ENCODE measurements at regions not wholly inside any gene's neighbourhood (a gene's known extent, or its start where the extent isn't known, plus 50 kb on each side); places are given as distances from the start of the nearest gene placed in this dataset.

DNA sequence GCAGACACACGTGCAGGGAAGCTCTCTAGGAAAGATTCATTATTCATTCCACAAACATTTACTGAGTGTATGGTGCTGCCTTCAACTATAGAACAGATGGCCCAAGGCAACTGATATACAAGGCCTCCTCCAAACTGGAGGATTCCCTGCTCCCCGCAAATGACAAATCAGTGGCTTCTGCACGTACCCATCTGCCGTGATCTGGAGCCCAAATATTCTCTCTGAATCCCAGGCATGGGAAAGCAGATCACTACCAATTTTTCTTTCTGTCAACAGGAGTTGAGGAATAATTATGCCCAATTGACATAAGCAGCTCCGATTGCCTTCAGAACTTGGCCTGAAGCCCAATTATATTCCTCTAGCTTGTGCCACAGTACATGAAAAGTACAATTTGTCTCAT is 174.2 kb upstream of the CCDC196 start:
- no peaks in the 10 kb centered on the region for H3F3A ChIP-seq (replicated peaks; ENCODE audit: low read depth)
- H3K4me1 ChIP-seq (ENCODE audit: insufficient read depth), result no peaks in the 10 kb centered on the region
- Mint-ChIP-seq H3K4me1 (peaks cover 3% of the 10 kb centered on the region; the same call in 2 of the 3 replicates), H3K4me3 (no peak overlapping the region), H3K36me3 (ENCODE audit: low read depth) (peaks cover 5% of the 10 kb centered on the region; the same call in 1 of the 3 replicates), H3K27ac (no peak overlapping the region), H3K27me3 (ENCODE audit: insufficient read depth, low read depth, poor library complexity) (peaks cover 8% of the 10 kb centered on the region), H3K9me3 (peaks cover 18% of the 10 kb centered on the region)
- no peak overlapping the region for H3K4me3 ChIP-seq
- H3K27me3 ChIP-seq (ENCODE audit: insufficient read depth), result no peaks in the 10 kb centered on the region
- H3K79me2 ChIP-seq (replicated peaks; ENCODE audit: insufficient read depth), result no peaks in the 10 kb centered on the region
- ATAC-seq (no peak), DNase-seq (ENCODE audit: low spot score) (no peak)
- no peak overlapping the region for H3K4me2 ChIP-seq
- TF ChIP-seq JUNB (IDR thresholded peaks at IDR 0.05; ENCODE audit: unreplicated experiment) (no peak), EZH2phosphoT487 (IDR thresholded peaks at IDR 0.05; ENCODE audit: unreplicated experiment) (no peak), NANOG (IDR thresholded peaks at IDR 0.05; ENCODE audit: borderline replicate concordance) (no peak), POLR2AphosphoS5 (IDR thresholded peaks at IDR 0.05; ENCODE audit: low read depth) (no peak)
- TF ChIP-seq, protein P1, sequence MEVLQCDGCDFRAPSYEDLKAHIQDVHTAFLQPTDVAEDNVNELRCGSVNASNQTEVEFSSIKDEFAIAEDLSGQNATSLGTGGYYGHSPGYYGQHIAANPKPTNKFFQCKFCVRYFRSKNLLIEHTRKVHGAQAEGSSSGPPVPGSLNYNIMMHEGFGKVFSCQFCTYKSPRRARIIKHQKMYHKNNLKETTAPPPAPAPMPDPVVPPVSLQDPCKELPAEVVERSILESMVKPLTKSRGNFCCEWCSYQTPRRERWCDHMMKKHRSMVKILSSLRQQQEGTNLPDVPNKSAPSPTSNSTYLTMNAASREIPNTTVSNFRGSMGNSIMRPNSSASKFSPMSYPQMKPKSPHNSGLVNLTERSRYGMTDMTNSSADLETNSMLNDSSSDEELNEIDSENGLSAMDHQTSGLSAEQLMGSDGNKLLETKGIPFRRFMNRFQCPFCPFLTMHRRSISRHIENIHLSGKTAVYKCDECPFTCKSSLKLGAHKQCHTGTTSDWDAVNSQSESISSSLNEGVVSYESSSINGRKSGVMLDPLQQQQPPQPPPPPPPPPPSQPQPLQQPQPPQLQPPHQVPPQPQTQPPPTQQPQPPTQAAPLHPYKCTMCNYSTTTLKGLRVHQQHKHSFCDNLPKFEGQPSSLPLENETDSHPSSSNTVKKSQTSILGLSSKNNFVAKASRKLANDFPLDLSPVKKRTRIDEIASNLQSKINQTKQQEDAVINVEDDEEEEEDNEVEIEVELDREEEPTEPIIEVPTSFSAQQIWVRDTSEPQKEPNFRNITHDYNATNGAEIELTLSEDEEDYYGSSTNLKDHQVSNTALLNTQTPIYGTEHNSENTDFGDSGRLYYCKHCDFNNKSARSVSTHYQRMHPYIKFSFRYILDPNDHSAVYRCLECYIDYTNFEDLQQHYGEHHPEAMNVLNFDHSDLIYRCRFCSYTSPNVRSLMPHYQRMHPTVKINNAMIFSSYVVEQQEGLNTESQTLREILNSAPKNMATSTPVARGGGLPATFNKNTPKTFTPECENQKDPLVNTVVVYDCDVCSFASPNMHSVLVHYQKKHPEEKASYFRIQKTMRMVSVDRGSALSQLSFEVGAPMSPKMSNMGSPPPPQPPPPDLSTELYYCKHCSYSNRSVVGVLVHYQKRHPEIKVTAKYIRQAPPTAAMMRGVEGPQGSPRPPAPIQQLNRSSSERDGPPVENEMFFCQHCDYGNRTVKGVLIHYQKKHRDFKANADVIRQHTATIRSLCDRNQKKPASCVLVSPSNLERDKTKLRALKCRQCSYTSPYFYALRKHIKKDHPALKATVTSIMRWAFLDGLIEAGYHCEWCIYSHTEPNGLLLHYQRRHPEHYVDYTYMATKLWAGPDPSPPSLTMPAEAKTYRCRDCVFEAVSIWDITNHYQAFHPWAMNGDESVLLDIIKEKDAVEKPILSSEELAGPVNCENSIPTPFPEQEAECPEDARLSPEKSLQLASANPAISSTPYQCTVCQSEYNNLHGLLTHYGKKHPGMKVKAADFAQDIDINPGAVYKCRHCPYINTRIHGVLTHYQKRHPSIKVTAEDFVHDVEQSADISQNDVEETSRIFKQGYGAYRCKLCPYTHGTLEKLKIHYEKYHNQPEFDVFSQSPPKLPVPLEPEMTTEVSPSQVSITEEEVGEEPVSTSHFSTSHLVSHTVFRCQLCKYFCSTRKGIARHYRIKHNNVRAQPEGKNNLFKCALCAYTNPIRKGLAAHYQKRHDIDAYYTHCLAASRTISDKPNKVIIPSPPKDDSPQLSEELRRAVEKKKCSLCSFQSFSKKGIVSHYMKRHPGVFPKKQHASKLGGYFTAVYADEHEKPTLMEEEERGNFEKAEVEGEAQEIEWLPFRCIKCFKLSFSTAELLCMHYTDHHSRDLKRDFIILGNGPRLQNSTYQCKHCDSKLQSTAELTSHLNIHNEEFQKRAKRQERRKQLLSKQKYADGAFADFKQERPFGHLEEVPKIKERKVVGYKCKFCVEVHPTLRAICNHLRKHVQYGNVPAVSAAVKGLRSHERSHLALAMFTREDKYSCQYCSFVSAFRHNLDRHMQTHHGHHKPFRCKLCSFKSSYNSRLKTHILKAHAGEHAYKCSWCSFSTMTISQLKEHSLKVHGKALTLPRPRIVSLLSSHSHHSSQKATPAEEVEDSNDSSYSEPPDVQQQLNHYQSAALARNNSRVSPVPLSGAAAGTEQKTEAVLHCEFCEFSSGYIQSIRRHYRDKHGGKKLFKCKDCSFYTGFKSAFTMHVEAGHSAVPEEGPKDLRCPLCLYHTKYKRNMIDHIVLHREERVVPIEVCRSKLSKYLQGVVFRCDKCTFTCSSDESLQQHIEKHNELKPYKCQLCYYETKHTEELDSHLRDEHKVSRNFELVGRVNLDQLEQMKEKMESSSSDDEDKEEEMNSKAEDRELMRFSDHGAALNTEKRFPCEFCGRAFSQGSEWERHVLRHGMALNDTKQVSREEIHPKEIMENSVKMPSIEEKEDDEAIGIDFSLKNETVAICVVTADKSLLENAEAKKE (CRISPR knock-in tag; IDR thresholded peaks at IDR 0.05), result no peak
- TF ChIP-seq, protein P2, sequence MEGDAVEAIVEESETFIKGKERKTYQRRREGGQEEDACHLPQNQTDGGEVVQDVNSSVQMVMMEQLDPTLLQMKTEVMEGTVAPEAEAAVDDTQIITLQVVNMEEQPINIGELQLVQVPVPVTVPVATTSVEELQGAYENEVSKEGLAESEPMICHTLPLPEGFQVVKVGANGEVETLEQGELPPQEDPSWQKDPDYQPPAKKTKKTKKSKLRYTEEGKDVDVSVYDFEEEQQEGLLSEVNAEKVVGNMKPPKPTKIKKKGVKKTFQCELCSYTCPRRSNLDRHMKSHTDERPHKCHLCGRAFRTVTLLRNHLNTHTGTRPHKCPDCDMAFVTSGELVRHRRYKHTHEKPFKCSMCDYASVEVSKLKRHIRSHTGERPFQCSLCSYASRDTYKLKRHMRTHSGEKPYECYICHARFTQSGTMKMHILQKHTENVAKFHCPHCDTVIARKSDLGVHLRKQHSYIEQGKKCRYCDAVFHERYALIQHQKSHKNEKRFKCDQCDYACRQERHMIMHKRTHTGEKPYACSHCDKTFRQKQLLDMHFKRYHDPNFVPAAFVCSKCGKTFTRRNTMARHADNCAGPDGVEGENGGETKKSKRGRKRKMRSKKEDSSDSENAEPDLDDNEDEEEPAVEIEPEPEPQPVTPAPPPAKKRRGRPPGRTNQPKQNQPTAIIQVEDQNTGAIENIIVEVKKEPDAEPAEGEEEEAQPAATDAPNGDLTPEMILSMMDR (conservative IDR thresholded peaks at IDR 0.05; ENCODE audit: low read depth in 2 of 2), result no peak
- no peaks in the 10 kb centered on the region for H4K20me1 ChIP-seq (replicated peaks; ENCODE audit: insufficient read depth)
- no peak overlapping the region for H3K27ac ChIP-seq (ENCODE audit: low read depth)
- H3K36me3 ChIP-seq (ENCODE audit: insufficient read depth), result no peaks in the 10 kb centered on the region
- H2AFZ ChIP-seq, result no peak overlapping the region
- H3K9me2 ChIP-seq (ENCODE audit: insufficient read depth), result peaks cover 9% of the 10 kb centered on the region
